ENCODE measurements at regions not wholly inside any gene's neighbourhood (a gene's known extent, or its start where the extent isn't known, plus 50 kb on each side); places are given as distances from the start of the nearest gene placed in this dataset.
A peak's percentile ranks its signal among the peaks of the same experiment; 100 is the strongest.

DNA sequence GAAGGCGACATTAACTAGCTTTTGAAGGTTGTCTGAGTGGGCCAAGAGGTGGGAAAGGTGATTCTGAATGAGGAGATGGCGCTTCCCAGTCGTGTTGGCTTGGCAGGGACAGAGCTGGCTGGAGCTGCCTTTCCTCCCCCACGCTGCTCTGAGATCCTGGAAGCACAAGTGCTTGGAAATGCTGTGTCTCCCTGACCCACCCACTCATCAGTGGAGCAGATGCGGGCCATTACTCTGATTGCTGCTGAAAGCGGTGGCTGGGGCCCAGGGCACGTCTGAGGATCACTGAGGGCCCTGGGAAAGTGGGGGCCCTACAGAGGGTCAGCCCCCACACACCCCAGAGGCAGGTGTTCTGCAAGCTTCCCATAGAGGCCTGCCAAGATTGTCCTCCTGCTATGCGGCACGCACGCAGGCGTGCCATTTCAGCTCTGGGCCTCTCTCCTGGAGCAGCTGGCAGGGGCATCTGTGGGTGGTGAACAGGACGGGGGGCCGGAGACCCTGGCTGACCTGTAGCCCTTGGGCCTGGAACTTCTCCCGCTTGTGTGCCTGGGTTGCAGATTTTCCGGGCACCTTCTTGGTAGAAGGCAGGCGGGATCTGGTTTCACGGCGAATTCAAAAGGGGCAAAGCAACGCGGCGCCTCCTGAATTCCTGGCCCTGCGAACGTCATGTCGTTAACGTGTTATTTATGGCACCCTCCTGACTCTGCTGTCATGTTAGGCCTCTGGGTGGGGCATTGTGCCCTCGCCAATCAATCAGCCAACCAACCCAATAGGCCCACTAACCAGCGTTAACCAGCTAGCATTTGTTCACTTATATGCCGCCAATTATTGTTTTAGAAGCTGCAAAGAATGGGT is 133.8 kb upstream of the TBX3 start:
- Histone ChIP-seq H3K4me1 (no peaks in the 10 kb centered on the region), H3K4me3 (no peak overlapping the region), H3K9me3 (no peaks in the 10 kb centered on the region), H3K27ac (no peak overlapping the region), H3K36me3 (no peaks in the 10 kb centered on the region), H3K27me3 (no peaks in the 10 kb centered on the region)
- DNase-seq = no peak
- in situ Hi-C loops (cut with MboI; ENCODE audit: low pct_ligation_motif_present in 1 of 4, low pct_unique_long_range_greater_than_20kb in 1 of 4, low sequenced_read_pairs in 3 of 4) (no loop called here), intact Hi-C loops (cut with DNase I; ENCODE audit: low total_unique reads) (no loop called here)
- TF ChIP-seq EP300 (IDR thresholded peaks at IDR 0.05; ENCODE audit: low read depth) (no peak), POLR2A (IDR thresholded peaks at IDR 0.05) (no peak), POLR2AphosphoS5 (IDR thresholded peaks at IDR 0.05) (no peak)
- TF ChIP-seq, protein P1, sequence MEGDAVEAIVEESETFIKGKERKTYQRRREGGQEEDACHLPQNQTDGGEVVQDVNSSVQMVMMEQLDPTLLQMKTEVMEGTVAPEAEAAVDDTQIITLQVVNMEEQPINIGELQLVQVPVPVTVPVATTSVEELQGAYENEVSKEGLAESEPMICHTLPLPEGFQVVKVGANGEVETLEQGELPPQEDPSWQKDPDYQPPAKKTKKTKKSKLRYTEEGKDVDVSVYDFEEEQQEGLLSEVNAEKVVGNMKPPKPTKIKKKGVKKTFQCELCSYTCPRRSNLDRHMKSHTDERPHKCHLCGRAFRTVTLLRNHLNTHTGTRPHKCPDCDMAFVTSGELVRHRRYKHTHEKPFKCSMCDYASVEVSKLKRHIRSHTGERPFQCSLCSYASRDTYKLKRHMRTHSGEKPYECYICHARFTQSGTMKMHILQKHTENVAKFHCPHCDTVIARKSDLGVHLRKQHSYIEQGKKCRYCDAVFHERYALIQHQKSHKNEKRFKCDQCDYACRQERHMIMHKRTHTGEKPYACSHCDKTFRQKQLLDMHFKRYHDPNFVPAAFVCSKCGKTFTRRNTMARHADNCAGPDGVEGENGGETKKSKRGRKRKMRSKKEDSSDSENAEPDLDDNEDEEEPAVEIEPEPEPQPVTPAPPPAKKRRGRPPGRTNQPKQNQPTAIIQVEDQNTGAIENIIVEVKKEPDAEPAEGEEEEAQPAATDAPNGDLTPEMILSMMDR (IDR thresholded peaks at IDR 0.05) = no peak
- WGBS, 2 donors (ENCODE audit: low coverage in 1 of 2) = 87 to 90% methylated on average over 5 to 28 of the region's 28 CpGs

DNA sequence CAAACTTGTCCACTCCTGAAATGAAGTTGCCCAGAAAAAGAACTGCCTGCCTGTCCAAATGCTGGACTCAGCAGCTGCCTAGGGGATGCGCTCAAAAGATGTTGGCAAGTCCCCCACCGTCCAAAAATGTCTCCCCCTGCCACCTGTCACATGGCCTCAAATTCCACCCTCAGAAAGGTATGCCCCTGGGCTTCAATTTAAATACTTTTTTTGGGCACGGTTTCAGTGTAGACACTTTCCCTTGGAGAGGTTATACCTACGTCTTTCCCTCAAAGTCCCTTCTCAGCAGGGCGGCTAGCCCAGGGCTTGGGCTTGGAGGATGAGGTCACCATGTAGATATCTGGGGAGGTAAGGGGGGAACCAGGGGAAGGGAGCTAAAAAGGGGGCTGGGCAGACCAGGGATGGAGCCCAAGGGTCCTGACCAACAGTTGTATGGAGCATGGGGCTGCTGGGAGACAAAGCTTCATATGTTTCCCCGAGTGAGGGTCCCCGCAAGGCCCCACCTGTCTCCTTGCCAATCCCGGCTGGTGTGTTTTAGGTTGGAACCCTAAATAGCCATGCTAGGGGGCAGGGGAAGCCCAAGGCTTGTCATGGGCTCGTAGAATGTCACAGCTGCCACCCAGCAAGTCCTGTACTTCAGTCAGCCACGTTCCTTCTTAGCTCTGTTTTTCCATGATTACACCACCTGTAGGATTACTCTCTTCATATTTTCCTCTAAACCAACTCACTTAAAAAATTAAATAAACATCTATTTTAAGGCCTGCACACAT is 131.2 kb upstream of the TBX3 start:
- no peaks in the 10 kb centered on the region for H3K27me3 ChIP-seq
- intact Hi-C loops (cut with DNase I; ENCODE audit: low total_unique reads) = no loop called here

DNA sequence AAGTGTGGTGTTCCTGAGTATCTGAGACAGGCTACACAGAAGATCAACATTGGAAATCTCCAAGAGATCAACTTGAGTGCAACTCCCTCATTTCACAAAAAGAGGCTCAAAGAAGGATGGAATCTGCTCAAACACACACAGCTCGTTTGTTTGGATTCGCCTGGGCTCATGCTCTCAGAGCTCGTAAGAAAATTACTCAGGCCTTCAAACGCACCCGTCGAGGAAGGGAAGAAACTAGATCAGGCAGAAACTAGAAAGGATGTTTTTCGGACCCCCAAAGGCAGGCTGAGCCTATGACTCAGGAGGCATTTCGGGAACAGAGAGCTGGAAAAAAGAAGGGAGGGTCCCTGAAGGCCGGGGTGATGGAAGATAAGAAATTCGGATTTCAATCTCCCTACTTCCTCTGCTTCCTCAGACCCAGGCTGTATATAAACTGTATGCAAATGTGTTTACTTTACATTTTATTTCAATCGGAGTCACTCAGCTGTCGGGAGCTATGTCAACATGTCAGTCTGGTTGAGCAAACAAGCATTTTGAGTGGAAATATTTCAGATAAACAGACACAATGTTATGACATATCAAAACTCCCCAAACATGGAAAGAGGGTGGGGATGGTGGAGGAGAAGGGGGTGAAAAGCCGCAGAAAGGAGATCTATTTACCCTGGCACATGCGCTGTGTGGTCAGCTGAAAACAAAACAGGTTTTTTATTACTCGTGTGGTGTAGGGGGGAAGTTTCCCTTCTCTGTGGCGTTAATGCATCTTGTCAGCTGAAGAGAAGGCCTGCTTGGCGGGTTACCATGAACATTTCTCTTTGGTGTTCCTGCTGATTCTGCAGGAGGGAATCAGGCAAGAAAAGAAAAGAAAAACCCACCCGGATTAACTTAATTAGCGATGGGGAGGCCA is 129.1 kb upstream of the TBX3 start:
- 21 to 38% methylated on average over 14 to 19 of the region's 19 CpGs for WGBS, 2 donors (ENCODE audit: low coverage in 1 of 2)
- Histone ChIP-seq H3K4me3 (no peak overlapping the region), H3K36me3 (no peaks in the 10 kb centered on the region), H3K27ac (peak overlapping the region; percentile 34 to 62 (median 44)), H3K4me1 (no peaks in the 10 kb centered on the region), H3K9me3 (no peaks in the 10 kb centered on the region), H3K27me3 (no peaks in the 10 kb centered on the region)
- intact Hi-C loops (cut with DNase I; ENCODE audit: low total_unique reads) = no loop called here
- DNase-seq = no peak
- in situ Hi-C loops (cut with MboI; ENCODE audit: low pct_ligation_motif_present in 1 of 4, low pct_unique_long_range_greater_than_20kb in 1 of 4, low sequenced_read_pairs in 3 of 4) = no loop called here
- TF ChIP-seq, protein P1 (IDR thresholded peaks at IDR 0.05) = no peak
- TF ChIP-seq EP300 (IDR thresholded peaks at IDR 0.05; ENCODE audit: low read depth) (no peak), POLR2AphosphoS5 (IDR thresholded peaks at IDR 0.05) (no peak), POLR2A (IDR thresholded peaks at IDR 0.05) (no peak)

More for the DNA sequence above, 131.2 kb upstream of the TBX3 start:
- H3K27ac ChIP-seq = no peak overlapping the region
- no peaks in the 10 kb centered on the region for H3K9me3 ChIP-seq
- no peaks in the 10 kb centered on the region for H3K36me3 ChIP-seq
- no peaks in the 10 kb centered on the region for H3K4me1 ChIP-seq
- H3K4me3 ChIP-seq = no peak overlapping the region
- no peak for DNase-seq
- in situ Hi-C loops (cut with MboI; ENCODE audit: low pct_ligation_motif_present in 1 of 4, low pct_unique_long_range_greater_than_20kb in 1 of 4, low sequenced_read_pairs in 3 of 4) = no loop called here
- TF ChIP-seq, protein P1 (IDR thresholded peaks at IDR 0.05) = no peak
- no peak for TF ChIP-seq EP300 (IDR thresholded peaks at IDR 0.05; ENCODE audit: low read depth)
- no peak for TF ChIP-seq POLR2A (IDR thresholded peaks at IDR 0.05)
- no peak for TF ChIP-seq POLR2AphosphoS5 (IDR thresholded peaks at IDR 0.05)
- WGBS, 2 donors (ENCODE audit: low coverage in 1 of 2) = 81 to 93% methylated on average over 7 to 10 of the region's 10 CpGs
